HG03575 (cell line): ENCODE measurements at regions not wholly inside any gene's neighbourhood (a gene's known extent, or its start where the extent isn't known, plus 50 kb on each side); places are given as distances from the start of the nearest gene placed in this dataset.
"Not testable (repeated sequence)": the region's sequence is repeated elsewhere in the genome, so short reads cannot be mapped to it uniquely, and the experiment has no call there.

Source experiments
- ATAC-seq: cut with Tn5 transposase; IDR thresholded peaks from one replicate; pipeline ENCODE4 v1.9.1; 2021; ENCODE audit not compliant: unreplicated experiment, insufficient number of reproducible peaks, low FRiP score; ENCODE audit errors: extremely low read depth

- ATAC-seq: no peak
Measured at GRCh38 chr4:164540987-164541386, 212.9 kb upstream of the SMIM31 start.

DNA sequence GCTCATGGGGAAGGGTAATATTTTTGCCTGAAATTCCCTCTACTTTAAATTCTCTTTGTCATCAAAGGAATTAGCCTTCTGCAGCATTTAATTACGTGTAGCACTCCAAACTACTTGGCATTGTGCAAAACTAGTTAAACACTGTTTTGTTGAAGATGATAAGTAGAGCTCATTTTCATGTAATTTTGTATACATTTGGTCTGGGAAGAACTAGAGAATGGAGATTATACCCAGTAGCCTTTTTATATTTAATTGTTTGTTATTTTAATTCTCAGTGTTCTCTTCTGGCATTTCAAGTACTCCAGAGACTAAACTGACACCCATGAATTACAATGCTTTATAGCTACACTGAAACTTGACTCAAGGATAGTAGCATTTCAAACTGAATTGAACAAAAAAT is 211.5 kb upstream of the SMIM31 start:
- no peak for ATAC-seq

GRCh38 chr4:164550989-164551712 is 202.8 kb upstream of the SMIM31 start:
- ATAC-seq: no peak

DNA sequence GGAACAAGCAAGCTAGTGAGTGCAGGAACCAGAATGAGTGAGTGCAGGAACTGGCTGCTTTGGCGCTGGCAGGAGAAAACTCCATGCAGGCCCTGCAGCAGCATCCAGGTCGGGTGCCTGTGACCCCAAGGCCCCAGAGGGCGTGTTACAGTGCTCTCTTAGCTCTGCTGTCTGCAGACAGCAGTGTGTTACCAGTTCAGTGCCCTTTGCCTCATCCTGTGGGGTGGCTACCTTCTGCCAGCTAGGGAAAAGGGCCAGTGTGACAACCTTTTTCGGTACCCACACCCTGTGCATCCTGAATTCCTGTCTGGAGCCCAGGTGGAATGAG is 202.3 kb upstream of the SMIM31 start:
- ATAC-seq: no peak

GRCh38 chr4:164571593-164572390 is 182.1 kb upstream of the SMIM31 start:
- no peak for ATAC-seq

- no peak for ATAC-seq
Measured at GRCh38 chr4:164572877-164573279, 181.1 kb upstream of the SMIM31 start.

DNA sequence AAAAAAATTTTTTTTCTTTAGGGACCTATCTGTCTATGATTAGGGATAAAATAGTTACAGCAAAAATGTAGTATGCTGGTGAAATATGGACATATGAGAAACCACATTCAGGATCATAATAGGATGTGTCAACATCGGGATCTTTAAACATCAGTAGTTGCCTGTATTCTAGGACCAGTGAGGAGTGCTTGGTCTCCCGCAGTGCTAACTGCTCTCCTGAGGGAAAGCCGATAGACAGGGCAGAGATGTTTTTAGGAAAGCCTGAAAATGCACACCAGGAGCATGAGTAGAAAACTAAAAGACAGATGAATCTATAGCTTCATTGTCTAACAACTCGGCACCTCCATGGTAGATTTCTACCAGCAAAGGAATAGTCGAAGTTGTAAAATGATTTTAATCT is 178.1 kb upstream of the SMIM31 start:
- ATAC-seq: no peak

DNA sequence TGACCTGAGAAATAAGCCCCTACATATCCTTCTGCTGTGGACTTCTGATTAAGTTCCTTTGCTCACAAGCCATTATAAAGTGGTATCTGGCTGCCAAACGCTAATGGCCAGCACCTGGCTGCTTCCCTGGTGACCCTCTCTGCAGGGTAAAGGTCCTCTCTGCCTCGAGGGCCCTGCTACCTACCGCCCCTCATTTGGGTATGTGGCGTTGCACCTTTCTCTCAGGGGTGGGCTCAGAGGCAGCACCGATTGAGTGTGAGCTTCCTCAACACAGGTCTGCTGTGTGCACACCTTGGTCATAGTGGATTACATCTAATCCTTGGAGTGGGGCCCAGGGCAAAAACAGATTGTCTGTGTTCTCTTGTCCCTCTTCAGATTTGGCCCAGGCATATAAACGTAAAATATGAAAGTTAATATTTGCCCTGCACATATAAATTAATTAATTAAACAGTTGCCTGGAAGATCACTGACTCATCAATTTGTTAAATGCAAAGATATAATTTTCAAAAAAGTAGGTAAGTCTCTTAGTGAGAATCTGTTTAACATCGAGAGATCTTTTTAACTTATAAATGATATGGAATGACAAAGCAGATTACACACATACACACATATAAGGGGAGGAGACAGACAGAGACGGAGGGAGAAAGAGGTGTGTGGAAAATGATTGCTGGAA is 174.5 kb upstream of the SMIM31 start:
- no peak for ATAC-seq

DNA sequence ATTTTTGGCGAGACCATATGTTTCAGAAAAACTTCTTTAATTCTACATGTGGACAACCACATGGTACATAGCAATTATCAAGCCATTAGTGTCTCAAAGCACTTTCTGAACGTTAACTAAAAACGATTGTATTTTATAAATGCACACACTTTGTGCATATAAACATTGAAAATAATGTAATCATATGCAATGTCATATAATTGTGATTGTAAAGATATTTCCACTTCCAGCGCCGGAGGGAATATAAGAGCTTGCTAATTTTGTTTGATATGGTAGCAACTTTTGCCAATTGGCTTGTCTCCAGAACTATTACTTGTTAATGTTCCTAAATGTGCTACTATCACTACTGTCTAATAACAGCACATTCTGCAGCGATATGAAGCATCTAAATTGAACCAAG is 162.3 kb upstream of the SMIM31 start:
- no peak for ATAC-seq

DNA sequence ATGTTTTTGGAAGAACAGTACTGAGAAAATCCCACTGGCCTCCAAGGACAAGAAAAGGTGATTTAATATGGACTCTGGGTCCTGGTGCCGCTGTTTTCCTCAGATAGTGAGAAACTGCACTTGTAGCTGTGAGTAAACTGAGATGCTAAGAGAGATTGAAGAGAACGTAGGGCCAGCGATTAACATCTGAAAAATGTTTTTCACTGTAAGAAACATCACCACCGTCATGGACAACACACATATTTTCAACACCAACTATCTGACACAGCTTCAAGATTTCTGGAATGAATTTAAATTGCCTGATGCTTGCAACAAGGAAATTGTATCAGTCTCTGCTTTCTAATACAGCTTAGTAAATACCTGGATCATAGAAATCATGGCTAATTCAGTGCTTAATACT is 158.2 kb upstream of the SMIM31 start:
- ATAC-seq: no peak

DNA sequence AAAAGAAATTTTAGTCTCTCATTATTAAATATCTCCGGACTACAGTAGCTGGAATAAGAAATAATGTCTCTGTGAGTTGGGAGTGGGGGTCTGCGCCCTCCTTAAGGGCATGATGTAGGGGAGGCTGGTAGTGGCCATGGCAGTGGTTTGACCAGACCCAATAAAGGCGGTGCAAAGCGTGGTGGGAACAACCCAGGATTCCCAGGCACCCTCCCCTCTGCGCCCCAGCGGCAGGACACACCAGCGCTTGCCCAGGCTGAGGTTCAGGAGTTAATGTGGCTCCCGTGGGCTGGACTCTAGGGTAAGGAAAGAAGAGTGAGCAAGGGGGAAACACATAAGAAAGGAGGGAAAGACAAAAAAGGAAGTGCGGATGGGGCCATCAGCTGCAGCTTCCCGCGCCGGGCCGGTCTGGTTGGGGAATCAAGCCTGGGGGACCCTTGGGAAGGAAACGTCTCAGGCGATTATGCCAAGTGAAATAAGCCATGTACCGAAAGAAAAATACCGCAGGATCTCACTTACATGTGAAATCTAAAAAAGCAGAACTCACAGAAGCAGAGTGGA is 157.5 kb upstream of the SMIM31 start:
- ATAC-seq: no peak

DNA sequence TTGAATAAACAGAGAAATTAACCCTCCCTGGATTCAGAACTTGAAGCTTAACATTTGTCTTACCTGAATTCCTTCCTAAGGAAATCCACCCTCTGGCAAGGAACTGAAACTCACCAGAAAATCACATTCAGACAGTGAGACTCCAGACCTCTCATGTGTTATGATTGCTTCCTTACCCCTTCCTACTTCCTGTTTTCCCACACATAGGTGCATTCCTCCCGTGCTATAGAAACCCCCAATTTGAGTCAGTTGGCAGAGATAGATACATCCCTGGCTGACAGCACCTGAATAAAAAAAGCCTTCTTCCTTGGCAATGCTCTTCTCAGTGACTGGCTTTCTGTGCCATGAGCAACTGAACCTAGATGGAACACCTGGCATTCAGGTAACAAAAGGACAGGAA is 157.0 kb upstream of the SMIM31 start:
- no peak for ATAC-seq

- no peak for ATAC-seq
Measured at GRCh38 chr4:164601653-164602052, 152.3 kb upstream of the SMIM31 start.

- not testable (repeated sequence) for ATAC-seq
Measured at GRCh38 chr4:164605791-164606190, 148.1 kb upstream of the SMIM31 start.

DNA sequence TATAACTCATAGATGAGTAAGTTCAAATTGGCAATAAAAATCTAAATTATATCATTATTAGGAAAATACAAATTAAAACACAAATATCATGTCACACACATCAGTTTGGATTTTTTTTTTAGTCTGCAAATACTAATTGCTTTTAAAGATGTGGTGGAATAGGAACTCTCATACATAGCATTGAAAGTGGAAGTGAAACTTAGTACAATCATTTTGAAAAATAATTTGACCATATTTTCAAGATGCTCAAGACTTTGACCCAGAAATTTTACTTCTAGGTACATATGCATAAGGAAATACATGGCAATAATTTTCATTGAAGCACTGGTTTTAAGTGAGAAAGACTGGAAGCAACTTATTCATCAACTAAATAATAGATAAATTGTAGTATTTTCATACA is 147.5 kb upstream of the SMIM31 start:
- peak; percentile 93 for ATAC-seq

- ATAC-seq: no peak
Measured at GRCh38 chr4:164613256-164613655, 140.7 kb upstream of the SMIM31 start.

DNA sequence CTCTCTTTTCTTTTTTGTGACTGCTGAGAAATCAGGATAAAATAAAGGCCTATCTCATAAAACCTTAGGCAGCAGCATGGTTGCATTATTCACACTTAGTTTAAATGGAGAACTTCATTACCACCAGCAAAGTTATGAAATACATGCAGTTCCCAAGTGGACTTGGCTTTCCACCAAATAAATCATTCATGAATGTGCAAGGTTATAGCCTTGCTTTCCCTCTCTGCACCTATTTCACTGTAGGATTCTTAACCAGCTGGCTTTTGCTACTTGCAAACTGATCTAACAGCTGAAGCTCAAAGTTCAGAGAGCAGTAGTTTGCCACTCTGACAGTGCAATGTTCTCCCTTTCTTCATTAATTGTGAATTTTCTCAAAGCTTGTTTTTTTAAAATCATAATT is 140.1 kb upstream of the SMIM31 start:
- no peak for ATAC-seq

DNA sequence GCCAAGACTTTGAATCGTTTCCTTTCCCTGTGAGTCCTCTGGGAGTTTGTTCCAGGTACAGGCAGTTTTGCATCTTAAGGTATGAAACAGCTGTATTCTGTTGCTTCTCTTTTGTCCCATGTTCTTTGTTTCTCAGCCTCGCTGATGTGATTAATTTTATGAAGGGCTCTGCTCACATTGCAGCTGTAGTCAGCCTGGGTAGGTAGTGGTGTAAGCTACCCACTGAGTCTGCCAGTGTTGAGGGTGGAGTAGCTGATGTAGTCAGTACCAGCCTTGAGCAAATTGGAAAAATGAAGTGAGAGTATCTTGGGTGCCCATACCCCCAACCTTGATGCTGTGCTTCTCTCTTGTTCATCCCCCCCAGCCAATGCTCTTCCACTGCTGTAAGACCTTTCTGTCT is 139.6 kb upstream of the SMIM31 start:
- no peak for ATAC-seq

DNA sequence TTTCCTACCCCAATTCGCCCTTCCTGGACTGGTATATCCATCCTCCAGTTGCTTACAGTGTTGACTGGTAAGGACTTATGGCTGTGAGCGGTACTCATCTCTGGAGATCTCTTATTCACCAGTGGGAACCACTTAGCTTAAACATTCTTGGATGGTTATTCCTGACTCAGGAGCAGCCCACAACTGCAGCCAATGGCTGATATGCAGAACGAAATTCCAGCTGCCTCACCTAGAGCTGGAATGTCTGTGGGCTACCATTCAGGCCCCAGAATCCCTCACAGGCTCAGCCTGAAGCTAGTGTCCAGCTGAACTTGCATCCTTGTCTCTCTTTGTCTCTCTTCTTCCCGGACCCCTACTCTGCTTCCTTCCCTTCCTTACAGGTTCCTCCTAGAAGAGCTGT is 138.9 kb upstream of the SMIM31 start:
- ATAC-seq: no peak

- ATAC-seq: no peak
Measured at GRCh38 chr4:164615964-164616363, 138.0 kb upstream of the SMIM31 start.
